Stimulated activated CD8-positive, alpha-beta memory T cell treated with anti-CD3 and anti-CD28 coated beads, Interleukin-2, amount 100 ng/mL, for 48 hours (primary cell): ENCODE measurements at regions not wholly inside any gene's neighbourhood (a gene's known extent, or its start where the extent isn't known, plus 50 kb on each side); places are given as distances from the start of the nearest gene placed in this dataset.

Experiments
- DNase-seq, 2 donors: peaks; one replicate each; pipeline ENCODE4 v3.0.0-alpha.2; 2020; ENCODE audit warnings: low read depth in 2 of 2

DNA sequence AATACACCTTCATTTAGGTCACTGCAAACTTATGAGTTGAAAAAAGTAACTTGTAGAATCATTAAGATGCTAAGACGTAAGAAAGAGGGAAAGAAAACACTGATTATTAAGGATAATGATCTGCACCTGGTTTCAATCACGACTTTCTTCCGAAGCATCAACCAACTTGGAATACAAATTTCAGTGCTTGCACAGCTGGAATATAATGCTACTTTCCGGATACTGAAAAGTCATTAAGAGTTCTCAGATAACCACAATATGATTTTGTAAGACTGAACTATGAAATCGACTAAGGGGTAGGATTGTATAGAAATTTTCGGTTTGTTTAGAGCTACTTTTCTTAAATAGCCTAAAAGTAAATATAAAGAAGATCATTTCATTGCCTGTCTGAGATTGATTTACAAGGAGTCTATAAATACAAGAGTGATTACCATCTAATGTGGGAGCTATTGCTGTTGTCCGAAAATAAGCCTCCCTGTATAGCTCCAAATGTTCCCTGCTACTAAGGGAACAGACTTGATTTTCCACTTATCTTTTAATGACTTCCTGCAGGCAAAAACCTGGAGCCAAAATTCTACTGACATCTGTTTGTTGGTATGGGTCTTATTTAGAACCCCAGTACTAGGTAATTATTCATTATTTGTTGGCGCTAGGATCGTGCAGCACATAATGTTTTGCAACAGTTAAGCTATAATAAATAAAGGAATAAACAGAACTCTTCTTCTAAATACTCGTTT, 673.3 kb downstream of the KCNT2 start:
- no peak for DNase-seq

DNA sequence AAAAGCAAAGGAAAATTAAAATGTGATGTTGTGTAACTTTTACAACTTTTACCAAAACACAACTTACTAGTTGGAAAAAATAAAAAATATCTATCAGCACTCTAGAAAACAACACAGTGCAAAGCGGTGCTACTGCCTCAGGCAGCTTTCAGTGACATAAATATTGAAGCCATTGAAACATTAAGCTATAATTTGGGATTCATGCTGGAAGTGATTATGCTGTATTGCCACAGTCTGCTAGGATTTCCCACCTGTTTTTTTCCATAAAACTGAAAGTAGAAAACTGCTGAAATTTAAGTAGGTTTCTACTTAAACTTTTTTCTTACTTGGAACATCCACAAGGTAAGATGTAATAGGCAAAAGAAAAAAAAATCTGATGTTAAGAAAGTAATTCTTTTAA, 674.4 kb downstream of the KCNT2 start:
- DNase-seq = no peak

DNA sequence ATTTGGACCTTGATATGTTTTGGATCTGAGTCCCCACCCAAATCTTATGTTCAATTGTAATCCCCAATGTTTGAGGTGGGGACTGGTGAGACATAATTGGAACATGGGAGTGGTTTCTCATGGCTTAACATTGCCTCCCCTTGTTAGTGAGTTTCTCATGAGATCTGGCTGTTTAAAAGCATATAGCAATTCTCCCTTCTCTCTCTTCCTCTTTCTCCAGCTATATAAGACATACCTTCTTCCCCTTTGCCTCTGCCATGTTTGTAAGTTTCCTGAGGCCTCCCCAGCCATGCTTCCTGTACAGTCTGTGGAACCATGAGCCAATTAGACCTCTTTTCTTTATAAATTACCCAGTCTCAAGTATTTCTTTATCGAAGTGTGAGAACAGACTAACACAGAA, 692.4 kb downstream of the KCNT2 start:
- no peak for DNase-seq

DNA sequence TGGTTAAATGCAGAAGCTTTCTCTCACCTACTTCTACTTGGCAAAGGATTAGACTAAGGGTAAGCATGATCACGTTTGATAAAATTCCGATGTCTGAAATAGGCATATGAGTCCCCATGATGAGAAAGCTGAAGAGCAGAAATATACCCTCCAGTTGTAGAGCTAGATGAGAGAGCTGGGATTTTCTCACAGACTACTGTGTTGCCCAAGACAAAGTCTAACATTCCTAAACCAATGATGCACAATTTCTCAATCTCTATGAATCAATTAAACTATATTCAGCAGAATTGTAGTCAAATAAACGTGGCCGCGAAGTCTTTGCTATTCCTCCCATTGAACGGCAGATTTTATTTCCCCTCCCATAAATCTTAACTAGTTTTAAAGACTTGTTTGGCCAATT, 699.2 kb downstream of the KCNT2 start:
- DNase-seq = no peak

DNA sequence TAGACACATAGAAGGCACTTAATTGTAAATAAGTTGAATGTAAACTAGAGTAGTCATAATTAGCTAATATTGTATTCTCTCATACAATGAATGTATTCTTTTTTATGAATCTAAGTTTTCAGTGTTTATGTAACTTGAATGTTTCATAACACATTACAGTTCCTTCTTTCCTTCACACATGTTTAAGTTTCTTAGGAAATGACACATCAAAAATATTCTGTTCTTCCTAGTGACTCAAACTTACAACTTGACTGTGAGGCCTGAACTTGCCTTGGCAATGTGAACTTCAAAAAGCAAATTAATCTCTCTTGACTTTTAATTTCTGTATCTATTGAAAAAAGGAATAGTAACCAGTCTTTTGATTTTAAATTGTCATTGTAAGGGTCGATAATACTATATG, 700.1 kb downstream of the KCNT2 start:
- DNase-seq = no peak

DNA sequence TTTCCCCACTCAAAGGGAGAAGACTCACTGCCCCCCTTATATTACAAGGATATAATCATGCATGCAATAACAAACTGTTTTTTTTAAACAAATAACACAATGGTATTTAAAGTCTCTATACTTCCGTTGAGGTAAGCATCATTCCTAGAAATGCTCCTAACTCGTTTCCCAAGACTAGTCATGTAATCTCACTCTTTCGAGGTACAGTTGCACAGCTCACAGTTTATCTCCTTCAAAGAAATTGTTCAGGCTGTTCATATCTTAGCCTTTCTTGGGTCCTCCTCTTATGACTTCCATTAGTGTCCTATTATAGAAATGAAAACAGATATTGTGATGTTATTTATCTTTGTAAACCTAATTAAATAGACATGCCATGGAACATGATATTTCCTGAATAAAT, 705.0 kb downstream of the KCNT2 start:
- no peak for DNase-seq

DNA sequence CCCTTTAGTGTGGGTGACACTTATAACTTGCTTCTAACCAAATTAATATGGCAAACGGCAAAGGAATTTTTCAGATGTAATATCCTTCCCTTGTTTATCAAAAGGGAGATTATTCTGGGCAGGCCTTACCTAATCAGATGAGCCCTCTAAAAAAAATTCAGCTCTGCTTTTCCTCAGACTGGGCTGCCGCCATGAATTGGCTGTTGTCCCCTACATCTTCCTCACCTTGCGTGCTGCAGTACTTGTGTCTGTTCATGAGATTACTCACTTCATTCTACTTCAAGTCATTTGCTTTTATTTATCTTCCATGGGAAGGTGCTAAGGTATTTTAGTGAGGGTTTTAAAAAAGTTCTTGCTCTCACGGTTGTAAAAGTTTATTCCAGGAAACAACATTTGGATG, 705.5 kb downstream of the KCNT2 start:
- DNase-seq = no peak

DNA sequence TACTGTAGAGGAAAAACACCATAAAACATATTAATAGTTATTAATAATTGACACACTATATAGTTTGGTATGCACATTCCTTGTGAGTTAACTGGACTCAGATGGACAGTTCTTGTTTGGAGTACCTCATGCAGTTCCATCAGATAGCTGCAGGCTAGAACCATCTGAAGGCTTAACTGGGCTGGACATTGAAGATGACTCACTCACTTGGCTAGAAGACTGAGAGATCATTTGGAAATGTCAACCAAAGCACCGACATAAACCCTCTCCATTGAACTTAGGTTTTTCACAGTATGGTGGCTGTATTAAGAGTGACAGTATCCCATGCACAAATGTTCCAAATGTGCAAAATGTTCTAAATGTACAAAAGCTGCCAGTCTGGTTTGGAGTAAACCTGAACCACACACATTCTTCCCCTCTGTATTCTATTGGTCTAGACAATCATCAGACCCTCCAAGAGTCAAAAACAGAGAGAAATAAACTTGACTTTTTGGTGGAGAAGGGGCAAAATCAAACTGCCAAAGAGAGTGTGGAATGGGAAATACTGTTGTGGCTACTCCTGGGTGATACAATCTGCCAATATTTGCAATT, 708.4 kb downstream of the KCNT2 start:
- DNase-seq = no peak

DNA sequence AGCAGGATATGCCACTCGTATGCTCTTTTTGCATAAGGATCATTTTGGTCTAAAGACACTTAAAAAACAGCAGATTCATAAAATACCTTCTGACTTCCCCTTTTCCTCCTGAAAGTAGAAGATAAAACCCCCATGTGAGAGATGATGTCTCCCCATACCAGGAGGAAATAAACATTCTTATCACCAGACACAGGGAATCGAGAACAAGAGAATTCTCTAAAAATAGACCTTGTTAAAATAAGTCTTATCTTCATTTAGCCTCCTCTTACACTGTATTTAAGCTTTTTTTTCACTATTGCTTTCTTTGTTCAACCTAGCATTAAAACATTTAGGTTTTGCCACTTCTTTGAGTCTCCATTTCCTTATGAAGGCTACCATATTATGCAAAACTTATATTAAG, 709.3 kb downstream of the KCNT2 start:
- DNase-seq = no peak

DNA sequence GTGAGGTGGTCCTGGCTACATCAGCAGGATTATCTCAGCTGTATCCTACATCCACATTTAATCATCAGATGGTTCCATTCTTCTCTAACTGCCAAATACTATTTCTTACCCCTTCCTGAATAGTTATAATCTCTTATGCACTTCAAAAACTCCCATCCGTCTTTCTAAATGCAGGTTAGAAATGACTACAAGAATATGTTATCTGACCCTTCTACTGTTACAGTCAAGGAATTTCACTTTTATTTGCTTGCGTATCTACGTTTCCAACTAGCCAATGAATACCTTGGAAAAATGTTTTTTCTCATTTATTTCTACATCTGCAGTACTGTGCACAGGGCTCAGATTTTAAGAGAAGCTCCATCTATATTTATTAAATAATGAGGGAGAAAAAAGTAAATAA, 709.9 kb downstream of the KCNT2 start:
- no peak for DNase-seq

DNA sequence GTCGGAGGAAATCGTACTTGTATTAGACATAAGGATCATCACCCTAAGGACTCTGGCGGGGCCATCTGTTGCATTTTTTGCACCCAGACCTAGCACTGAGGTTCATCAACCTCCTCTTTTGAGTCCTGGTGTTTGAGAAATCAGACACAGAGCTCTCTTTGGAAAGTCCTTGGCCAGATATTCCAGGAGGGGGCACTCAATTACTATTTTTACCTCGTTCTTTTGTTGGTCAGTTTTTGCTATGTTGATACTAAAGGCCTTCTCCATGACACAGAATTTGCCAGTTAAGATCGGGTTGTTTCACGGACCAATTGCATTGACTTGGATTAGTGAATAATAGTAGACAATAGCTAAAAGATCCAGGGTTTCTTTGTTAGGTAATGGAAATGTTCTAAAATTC, 711.2 kb downstream of the KCNT2 start:
- DNase-seq = no peak

DNA sequence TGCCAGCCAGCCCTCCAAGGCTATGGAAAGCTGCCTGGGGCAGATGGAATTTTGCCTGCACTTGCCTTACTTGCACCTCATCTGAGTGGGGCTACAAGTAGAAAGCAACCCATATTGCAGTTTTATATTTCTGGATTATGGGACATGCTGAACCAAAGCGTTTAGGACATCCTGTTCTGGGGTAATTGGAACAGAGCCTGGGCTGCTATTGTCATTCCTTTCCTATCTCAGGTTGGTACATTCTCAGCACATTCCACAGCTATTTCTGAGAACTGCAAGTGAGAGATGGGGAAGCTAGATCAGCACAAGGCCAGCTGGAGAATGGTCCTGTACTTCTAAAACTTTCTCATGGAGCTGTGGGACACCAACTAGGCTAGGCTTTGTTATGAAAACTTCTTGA, 713.8 kb downstream of the KCNT2 start:
- DNase-seq = no peak

DNA sequence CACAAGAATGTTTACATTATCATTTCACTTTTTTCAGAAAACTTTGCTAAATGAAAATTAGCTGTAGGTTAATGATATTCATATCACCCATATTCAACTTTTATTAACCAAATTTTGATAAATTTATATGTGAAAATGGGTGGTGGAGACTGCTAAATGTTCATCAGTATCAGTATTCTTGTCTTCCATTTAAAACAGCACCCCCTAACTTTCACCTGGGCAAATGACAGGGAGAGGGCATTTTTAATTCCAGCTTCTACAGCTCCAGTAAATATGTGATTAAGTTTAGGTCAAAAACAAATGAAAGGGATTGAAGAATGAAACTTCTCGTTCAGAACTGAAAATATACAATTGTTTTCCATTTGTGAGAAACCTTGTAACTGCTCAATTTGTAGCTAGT, 722.2 kb downstream of the KCNT2 start:
- DNase-seq = no peak

DNA sequence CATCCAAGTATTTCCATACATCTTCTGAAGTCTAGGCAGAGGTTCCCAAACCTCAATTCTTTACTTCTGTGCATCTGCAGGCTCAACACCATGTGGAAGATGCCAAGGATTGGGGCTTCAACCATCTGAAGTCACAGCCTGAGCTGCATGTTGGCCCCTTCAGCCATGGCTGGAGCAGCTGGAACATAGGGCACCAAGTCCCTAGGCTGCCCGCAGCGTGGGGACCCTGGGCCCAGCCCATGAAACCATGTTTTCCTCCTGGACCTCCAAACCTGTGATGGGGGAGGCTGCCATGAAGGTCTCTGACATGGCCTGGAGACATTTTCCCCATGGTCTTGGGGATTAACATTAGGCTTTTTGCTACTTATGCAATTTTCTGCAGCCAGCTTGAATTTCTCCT, 729.8 kb downstream of the KCNT2 start:
- no peak for DNase-seq

DNA sequence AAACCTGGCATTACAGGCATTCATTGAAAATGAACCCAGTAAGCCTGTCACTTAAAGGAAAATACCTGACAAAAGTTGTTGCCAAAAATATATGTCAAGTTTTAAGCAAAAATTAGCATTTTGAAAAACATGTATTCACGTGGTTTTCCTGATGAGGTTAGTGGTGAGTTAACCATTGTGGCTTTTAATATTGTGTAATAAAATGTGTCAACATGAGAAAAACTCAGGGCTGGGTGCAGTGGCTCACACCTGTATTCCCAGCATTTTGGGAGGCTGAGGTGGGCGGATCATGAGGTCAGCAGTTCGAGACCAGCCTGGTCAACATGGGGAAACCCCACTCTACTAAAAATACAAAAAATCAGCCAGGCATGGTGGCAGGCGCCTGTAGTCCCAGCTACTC, 731.4 kb downstream of the KCNT2 start:
- no peak for DNase-seq

DNA sequence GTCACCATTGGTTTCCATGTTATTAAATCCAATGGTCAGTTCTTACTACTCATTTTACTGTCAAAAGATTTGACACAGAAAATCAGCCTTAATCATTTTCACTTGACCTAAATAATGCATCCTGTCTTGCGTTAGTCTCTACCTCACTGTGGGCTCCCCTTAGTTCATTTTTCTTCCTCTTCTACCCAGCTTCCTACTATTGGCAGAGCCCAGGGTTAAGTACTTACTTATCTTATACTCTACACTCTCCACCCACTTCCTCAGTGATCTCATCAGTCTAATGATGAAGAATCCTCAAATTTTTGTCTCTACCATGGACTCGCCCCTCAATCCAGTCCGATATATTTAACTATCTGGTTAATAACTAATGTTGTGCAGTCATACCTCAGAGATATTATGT, 735.9 kb downstream of the KCNT2 start:
- DNase-seq = no peak

DNA sequence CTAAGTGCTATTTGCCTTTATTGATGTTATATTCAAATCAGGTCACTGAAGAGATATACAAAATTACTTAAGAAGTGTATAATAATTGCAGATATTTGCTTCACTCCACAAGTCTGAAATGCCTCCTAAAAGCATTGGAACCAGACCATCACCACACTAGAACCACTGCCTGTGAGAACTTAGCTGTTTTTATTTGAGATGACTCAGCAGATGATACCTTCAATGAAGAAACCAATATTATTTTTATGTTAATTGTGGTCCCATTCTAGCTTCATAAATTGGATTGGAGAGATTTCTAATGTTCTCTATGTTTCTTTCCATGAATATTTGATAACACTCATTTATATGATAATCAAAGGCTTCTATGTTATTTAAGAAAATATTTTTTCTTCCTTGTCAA, 740.6 kb downstream of the KCNT2 start:
- DNase-seq = no peak

DNA sequence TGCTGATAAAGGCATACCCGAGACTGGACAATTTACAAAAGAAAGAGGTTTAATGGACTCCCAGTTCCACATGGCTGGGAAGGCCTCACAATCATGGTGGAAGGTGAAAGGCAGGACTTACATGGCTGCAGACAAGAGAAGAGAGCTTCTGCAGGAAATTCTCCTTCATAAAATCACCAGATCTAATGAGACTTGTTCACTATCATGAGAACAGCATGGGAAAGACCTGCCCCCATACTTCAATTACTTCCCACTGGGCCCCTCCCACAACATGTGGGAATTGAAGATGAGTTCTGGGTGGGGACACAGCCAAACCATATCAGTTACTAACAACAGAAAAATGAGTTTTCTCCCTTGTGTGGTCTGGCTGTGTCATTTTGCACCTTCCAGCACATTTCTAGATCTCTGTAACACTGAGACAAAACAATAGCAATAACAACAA, 741.4 kb downstream of the KCNT2 start:
- DNase-seq = no peak

DNA sequence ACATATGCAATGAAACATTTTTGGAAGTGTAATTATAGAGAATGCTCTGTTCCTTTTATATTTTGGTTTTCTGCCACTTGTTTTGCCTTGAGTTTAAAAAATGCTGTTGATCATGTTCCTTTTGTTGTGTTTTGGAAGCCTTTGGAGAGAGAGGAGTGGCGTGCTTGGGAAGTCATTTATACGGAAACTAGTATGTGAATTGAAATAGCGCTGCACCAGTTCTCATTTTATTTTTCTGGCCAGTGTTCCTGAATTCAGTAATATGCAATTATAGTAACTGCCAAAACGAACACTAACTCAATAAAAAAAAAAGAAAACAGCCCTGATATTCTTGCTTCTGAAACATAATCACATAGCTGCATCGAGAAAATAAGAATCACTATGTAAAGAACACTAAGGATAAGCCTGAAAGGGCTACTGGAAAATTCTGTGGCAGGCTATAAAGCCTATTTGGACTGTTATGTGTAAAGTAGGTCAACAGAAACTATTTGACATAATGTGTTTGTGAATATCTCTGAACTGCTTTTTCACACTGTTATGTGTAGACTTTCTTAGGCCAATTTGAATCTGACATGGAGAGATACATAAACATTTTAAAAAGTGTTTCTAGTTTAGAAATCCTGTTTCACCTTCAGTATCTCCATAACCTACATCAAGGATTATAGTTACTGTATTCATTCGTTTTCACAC, 742.0 kb downstream of the KCNT2 start:
- DNase-seq = no peak

DNA sequence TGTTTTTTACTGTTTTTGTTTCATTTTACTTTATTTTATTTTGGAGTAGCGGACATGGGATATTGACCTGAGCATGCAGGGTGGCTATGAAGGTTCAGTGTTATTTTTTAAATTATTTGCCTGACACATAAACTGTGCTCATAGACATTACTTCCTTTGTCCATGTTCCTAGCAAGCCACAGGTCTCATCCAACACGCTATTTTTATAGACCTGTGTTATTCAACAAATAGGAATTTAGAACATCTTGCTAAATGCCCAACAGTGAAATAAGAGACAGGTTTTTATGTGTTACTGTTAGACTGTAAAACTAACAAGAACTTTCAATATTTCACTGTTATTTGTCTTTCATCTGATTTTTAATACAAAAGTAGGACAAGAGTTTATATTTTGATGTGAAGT, 756.4 kb downstream of the KCNT2 start:
- DNase-seq = no peak

DNA sequence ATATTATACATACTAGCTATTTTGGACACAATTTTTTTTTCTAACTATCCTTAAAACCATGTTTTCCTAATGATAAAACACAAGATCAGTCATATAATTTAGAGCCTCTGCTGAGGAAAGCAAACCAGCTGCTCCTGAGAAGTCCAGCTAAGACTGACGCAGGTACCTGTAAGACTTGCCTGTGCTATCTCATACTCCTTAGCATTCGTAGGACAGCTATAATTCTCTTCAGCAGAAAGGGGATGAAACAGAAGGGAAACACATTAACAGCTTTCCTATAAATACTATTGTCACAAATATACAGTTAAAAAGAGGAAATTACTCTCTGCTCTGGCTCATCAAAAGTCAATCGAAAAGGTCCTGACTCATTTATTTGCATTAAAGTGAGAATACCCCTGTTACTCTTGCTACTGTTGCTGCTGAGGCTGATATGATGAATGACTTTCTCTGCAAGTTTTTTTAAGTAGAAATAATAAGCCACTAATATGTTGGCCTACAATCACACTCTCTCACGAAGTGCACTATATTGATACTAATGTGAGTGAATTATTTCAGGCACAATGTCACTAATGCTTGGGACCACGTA, 757.1 kb downstream of the KCNT2 start:
- DNase-seq = no peak

DNA sequence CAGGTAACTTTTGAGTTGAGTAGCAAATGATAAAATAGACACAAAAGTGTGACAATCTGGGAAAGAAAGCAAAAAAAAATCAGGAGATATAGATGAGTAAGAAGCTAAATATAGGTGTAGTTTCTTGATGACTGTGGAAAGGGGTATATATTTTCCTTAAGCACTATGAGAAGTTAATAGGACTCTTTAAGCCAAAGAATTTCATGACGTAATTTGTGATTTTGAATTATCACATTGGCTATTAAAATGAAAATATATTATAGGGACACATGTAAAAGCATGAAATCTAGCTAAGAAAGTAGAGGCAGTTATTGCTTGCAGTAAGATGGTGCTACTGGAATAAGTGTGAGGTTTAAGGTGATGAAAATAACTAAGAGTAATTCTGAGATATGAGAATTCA, 759.1 kb downstream of the KCNT2 start:
- DNase-seq = no peak
